OCI-LY1 (cell line): ENCODE measurements at regions not wholly inside any gene's neighbourhood (a gene's known extent, or its start where the extent isn't known, plus 50 kb on each side); places are given as distances from the start of the nearest gene placed in this dataset.

Experiments
- H2AFZ ChIP-seq: fragments of 200-600 bp; sonication (generic), shearing (Covaris generic); 2 replicates; pipeline ENCODE4 v1.6.0; 2014; ENCODE audit warnings: antibody characterized with exemption, mild to moderate bottlenecking, low read length
- H3F3A ChIP-seq: fragments of 200-600 bp; sonication (generic), shearing (Covaris generic); 2 replicates; pipeline ENCODE4 v1.6.0; 2014; ENCODE audit warnings: mild to moderate bottlenecking, antibody characterized with exemption, low read length, moderate library complexity; ENCODE audit not compliant: insufficient read depth
- H3K27ac ChIP-seq: fragments of 200-600 bp; sonication (generic); 2 replicates; pipeline ENCODE4 v1.5.1; 2014; ENCODE audit warnings: low read length, mixed run types, mild to moderate bottlenecking, low read depth; ENCODE audit not compliant: poor library complexity, severe bottlenecking
- H3K27me3 ChIP-seq: fragments of 200-600 bp; sonication (generic); 2 replicates; pipeline ENCODE4 v1.6.0; 2014; ENCODE audit warnings: antibody characterized with exemption, mild to moderate bottlenecking, low read length, moderate library complexity; ENCODE audit not compliant: insufficient read depth
- H3K36me3 ChIP-seq: fragments of 200-600 bp; sonication (generic); 2 replicates; pipeline ENCODE4 v1.6.1; 2014; ENCODE audit warnings: mild to moderate bottlenecking, antibody characterized with exemption, low read length, moderate library complexity, mixed read lengths; ENCODE audit not compliant: insufficient read depth
- H3K4me1 ChIP-seq: fragments of 200-600 bp; sonication (generic); 2 replicates; pipeline ENCODE4 v1.5.1; 2014; ENCODE audit warnings: mild to moderate bottlenecking, low read length, moderate library complexity; ENCODE audit not compliant: insufficient read depth, severe bottlenecking
- H3K4me2 ChIP-seq: fragments of 200-600 bp; sonication (generic), shearing (Covaris generic); 2 replicates; pipeline ENCODE4 v1.6.1; 2014; ENCODE audit warnings: low read length
- H3K4me3 ChIP-seq: fragments of 200-600 bp; sonication (generic); 2 replicates; pipeline ENCODE4 v1.5.1; 2014; ENCODE audit warnings: low read length, low read depth, mild to moderate bottlenecking, mixed read lengths; ENCODE audit not compliant: poor library complexity, severe bottlenecking
- H3K79me2 ChIP-seq: fragments of 200-600 bp; shearing (Covaris generic); 2 replicates; pipeline ENCODE4 v1.6.1; 2016; ENCODE audit warnings: mixed run types, low read length, mixed read lengths; ENCODE audit not compliant: insufficient read depth
- H3K9ac ChIP-seq: fragments of 200-600 bp; sonication (generic), shearing (Covaris generic); 2 replicates; pipeline ENCODE4 v1.6.1; 2014; ENCODE audit warnings: mild to moderate bottlenecking, low read length, mixed read lengths
- H3K9me2 ChIP-seq: fragments of 200-600 bp; sonication (generic), shearing (Covaris generic); 2 replicates; pipeline ENCODE4 v1.6.1; 2014; ENCODE audit warnings: low read depth, mild to moderate bottlenecking, low read length, mixed read lengths
- H3K9me3 ChIP-seq: fragments of 200-600 bp; shearing (Covaris generic); 2 replicates; pipeline ENCODE4 v1.6.1; 2014; ENCODE audit warnings: low read length, mixed read lengths
- H4K20me1 ChIP-seq: fragments of 200-600 bp; sonication (generic), shearing (Covaris generic); 2 replicates; pipeline ENCODE4 v1.6.0; 2016; ENCODE audit warnings: mild to moderate bottlenecking, low read length; ENCODE audit not compliant: insufficient read depth
- CTCF ChIP-seq: fragments of 200-600 bp; sonication (generic), shearing (Covaris generic); IDR thresholded peaks from 2 replicates; pipeline ENCODE4 v1.5.1; 2017; ENCODE audit warnings: mild to moderate bottlenecking, antibody characterized with exemption, low read length, moderate library complexity, mixed read lengths
- EZH2 ChIP-seq: fragments of 200-600 bp; sonication (generic), shearing (Covaris generic); IDR thresholded peaks from 2 replicates; pipeline ENCODE4 v1.8.0; 2017; ENCODE audit warnings: borderline replicate concordance, mixed run types, mild to moderate bottlenecking, antibody characterized with exemption, low read length, moderate library complexity, mixed read lengths

GRCh38 chr17:79560527-79560926, 50.3 kb downstream of the RBFOX3 start:
- no peaks in the 10 kb centered on the region for H3F3A ChIP-seq
- no peak overlapping the region for H2AFZ ChIP-seq
- H3K36me3 ChIP-seq, result no peaks in the 10 kb centered on the region
- H3K27me3 ChIP-seq, result peaks cover 7% of the 10 kb centered on the region; the same call in 1 of the 2 replicates
- no peak overlapping the region for H3K9ac ChIP-seq
- no peak overlapping the region for H3K27ac ChIP-seq
- TF ChIP-seq CTCF (no peak), EZH2 (no peak)
- no peaks in the 10 kb centered on the region for H3K9me3 ChIP-seq
- no peaks in the 10 kb centered on the region for H3K9me2 ChIP-seq
- H3K4me2 ChIP-seq, result no peak overlapping the region
- H3K79me2 ChIP-seq, result no peaks in the 10 kb centered on the region
- H3K4me1 ChIP-seq, result no peaks in the 10 kb centered on the region
- no peaks in the 10 kb centered on the region for H4K20me1 ChIP-seq
- no peak overlapping the region for H3K4me3 ChIP-seq

- peaks cover 8% of the 10 kb centered on the region; the same call in 1 of the 2 replicates for H3K27me3 ChIP-seq
- no peaks in the 10 kb centered on the region for H3K9me2 ChIP-seq
Measured at GRCh38 chr17:79559111-79559887, 51.6 kb downstream of the RBFOX3 start.

GRCh38 chr17:79558091-79558900, 52.6 kb downstream of the RBFOX3 start:
- Histone ChIP-seq H3K4me3 (no peak overlapping the region), H4K20me1 (no peaks in the 10 kb centered on the region), H3K9ac (no peak overlapping the region), H3K4me1 (no peaks in the 10 kb centered on the region), H2AFZ (no peak overlapping the region), H3K36me3 (no peaks in the 10 kb centered on the region), H3K9me2 (no peaks in the 10 kb centered on the region), H3K27me3 (peaks cover 8% of the 10 kb centered on the region; the same call in 1 of the 2 replicates), H3F3A (no peaks in the 10 kb centered on the region), H3K79me2 (no peaks in the 10 kb centered on the region), H3K27ac (no peak overlapping the region), H3K4me2 (no peak overlapping the region), H3K9me3 (no peaks in the 10 kb centered on the region)
- TF ChIP-seq CTCF, result no peak
- no peak for TF ChIP-seq EZH2

More at GRCh38 chr17:79559111-79559887, 51.6 kb downstream of the RBFOX3 start:
- TF ChIP-seq CTCF (no peak), EZH2 (no peak)
- no peak overlapping the region for H3K4me2 ChIP-seq
- no peak overlapping the region for H3K4me3 ChIP-seq
- H3F3A ChIP-seq, result no peaks in the 10 kb centered on the region
- no peaks in the 10 kb centered on the region for H3K9me3 ChIP-seq
- H3K9ac ChIP-seq, result no peak overlapping the region
- no peaks in the 10 kb centered on the region for H3K79me2 ChIP-seq
- no peak overlapping the region for H2AFZ ChIP-seq
- no peaks in the 10 kb centered on the region for H3K4me1 ChIP-seq
- no peaks in the 10 kb centered on the region for H3K36me3 ChIP-seq
- H3K27ac ChIP-seq, result no peak overlapping the region
- H4K20me1 ChIP-seq, result no peaks in the 10 kb centered on the region
